HPDE6-E6E7 (cell line): ENCODE measurements at regions not wholly inside any gene's neighbourhood (a gene's known extent, or its start where the extent isn't known, plus 50 kb on each side); places are given as distances from the start of the nearest gene placed in this dataset.

Experiments used
- DNase-seq: peaks from one replicate; pipeline ENCODE4 v3.0.0; 2011; ENCODE audit warnings: missing footprints; ENCODE audit errors: extremely low spot score

DNA sequence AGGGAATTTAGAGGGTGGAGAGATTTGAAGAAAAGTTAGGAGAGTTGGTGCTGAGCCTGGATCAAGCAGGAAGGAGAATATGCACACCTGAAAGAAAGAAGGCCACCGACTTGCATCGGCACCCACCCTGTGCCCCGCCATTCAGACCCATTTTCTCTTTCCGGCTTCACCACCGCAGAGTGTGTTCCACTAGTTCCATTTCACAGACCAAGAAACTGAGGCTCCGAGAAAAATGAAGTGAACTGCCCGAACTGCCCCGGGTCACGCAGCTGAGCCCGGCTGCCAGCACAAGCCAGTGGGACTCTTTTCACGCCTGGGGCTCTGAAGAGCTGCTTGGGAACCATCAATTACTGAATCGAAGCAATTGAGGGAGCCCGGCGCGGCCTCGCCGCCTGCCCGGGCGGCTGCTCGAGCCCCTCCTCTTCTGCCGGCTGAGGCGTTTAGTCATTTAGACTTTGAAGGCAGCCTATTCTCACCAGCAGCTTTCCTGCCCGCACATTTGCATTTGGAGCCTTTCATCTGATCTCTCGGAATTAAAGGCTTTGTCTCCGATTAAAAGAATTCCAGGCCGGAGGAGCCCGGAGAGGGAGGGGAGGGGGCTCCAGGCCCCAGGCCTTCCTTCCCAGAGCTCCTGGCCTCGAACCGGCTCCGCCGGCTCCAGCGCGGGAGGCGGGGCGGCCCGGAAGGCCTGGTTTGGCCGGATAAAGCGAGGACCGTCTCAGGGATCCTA is 140.2 kb upstream of the PJA1 start:
- DNase-seq: no peak

DNA sequence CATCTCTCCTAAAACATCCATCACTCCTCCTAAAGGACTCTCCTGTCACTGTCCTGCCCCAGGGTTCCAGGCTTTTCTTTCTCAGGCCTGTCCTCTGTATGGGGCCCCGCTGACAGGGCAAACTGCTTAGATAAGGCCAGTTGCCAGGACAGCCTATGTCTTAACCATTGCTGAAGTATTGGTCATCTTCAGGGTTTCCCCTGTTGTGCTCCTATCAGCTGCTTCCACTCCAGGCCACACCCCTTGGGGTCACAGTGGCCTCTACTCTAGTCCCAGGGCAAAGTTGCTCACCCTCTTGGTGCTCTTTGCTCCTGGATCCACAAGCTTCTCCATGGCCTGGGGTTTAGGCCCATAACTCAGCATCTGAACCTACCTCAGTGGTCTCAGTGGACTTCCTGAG is 138.0 kb upstream of the PJA1 start:
- no peak for DNase-seq

DNA sequence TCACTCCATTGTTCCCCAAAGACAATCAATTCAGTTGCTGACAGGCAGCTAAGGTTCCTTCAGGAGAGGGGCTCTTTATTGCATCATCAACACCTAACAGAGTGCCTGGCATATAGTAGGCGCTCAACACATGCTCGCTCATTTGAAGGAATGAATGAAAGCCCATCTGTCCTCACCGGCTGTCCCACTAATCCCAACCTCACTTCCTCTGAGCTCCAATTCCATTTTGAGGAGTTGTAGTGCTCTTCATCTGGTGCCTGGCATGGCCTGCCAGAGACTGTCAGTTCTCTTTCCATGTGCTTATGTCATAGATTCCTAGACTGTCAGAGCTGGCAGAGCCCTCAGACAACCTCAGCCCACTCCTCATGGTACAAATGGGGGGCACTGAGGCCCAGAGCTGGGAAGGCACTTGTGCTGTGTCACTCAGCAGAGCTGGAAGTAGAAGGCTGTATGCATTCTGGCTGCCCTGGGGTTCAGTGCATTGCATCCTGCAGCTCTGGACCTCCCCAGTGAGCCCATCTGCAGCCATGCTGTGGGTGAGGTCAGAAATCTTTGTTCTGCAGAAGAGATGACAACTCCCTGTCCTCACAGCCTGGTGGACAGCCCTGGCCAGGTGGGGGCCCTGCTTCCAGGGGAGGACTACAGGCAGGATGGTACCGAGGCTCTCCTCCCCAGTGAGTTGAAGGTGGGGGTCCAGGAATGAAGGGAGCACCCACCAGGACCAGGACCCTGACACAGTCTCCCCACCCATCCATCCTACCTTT is 134.9 kb upstream of the PJA1 start:
- DNase-seq: no peak

DNA sequence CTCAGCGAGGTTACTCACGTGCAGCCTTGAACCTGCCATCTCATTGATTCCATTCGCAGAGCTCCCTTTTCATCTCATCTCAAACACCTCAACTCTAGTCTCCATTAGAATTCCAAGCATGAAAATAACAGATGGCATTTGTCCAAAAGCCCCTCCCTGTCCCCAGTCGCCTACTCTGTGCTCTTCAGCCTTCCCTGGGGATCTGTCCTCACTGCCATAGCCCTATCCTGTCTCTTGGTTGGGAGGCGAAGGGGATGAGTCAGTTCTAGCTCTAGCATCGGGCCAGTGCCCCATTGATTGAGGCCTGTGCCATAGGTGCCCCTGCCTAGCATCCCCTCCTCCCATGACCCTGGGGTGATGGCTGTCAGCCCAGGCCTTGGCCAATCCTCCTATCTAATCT is 134.0 kb upstream of the PJA1 start:
- DNase-seq: no peak

DNA sequence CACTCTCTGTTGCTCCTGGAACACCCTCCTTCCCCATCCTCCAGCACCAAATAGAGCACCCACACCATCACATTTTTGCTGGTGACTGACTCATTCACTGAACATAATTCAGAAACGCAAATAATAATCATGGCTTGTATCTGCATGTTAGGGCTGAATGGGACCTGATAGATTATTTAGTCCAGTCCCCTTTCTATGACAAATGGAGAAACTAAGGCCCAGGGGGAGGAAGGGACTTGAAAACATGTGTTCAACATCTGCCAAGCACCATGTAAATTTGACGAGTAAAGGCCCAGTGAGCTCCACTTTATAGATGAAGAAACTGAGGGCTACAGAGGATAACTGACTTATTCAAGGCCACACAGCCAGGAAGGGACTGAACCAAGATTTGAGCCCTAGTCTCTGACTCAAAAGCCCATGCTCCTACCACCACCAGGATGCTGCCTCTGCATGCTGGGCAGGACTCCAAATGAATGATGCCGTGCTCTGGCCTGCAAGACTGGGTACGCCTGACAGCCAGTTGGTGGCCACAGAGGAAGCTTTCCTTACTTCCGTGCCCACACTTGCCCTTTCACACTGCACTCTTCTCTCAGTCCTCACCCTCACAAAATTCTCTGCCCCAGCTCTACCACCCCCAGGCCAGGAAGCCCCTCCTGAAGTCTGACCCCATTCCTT is 133.3 kb upstream of the PJA1 start:
- DNase-seq: no peak

DNA sequence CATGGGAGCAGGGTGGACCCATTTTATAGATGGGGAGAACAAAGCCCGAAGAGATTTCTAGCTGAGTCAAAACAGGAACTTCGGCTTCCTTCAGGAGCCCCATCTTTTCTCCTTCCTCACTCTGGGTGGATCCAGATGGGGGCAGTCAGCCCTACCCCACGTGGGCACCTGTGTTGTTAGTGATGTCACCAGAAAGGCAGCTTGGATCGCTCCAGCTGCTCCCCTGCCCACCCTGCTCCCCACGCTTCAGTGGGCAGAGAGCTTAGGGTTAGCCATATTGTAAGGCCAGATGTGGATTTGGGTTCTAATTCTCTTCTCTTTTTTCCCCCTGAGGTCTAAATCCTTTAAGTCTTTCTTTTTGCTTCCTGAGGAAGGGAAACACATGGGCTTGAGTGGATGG is 132.3 kb upstream of the PJA1 start:
- DNase-seq: no peak

DNA sequence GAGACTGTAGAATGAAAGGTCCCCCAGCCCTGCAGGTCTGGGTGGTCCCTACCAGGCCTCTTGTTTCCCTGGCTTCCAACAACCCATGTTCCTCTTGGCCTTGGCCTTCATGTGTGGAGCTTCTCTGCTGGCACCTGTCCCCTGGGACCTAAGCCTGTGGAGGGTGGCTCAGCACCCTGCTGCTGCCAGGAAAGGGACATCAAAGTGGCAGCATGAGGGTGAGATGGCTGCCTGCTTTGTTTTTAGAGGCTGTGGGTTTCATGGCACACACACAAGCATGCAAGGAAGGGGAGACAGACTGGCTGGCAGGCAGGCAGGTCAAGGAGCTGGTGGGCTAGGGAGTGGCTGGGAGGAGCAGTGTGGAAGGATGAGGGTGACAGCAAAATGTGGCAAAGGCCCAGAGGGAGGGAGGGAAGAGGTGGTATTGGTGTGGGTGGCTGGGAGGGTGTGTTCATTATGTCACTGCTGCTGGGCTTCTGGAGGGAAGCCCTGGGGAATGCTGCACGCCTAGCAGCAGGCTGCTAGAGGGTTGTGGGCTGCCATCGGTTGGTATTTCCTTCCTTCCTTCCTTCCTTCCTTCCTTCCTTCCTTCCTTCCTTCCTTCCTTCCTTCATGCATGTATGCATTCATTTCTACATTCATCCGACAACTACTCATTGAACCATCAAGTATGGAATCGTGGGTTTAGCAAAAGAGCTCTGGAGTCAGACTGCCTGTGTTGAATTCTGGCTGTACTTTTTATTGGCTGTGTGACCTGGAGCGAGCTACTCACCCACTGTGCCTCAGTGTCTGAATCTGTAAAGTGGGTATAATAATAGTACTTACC is 128.7 kb upstream of the PJA1 start:
- no peak for DNase-seq

DNA sequence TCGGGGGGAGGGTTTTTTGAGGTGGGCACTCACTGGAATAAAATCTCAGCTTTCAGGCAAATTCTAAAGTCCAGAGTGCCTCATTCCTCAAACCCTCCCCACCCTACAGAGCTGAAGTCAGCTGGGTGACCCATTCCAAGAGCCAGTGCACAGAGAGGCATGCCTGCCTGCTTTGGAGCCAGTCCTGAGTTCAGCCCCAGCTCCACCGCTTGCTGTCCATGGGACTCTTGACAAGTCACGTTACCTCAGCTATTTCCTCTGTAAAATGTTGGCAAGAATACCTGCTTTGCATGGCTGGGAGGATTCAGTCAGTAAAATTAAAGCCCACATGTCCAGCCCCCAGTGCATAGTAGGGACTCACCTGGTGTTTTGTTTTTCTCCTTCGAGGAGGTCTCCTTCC is 125.9 kb upstream of the PJA1 start:
- DNase-seq: no peak

DNA sequence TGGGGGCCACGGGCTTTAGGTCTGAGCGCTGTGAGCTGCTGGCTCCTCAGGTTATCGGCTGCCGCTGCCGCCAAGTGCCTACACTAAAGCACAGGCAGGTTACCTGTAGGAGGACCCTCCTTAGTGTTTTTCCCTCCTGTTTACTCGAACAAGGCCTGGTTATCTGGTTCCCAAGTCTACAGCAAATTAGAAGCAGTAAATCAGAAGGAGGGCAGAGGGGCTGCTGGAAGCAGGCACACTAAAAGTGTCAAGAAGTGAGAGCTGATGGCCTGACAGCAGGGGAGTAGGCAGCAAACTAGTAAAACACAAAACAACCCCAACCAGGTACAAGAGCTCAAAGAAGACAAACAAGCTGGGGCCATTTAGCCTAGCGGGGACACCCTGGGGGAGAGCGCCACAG is 125.0 kb upstream of the PJA1 start:
- no peak for DNase-seq

DNA sequence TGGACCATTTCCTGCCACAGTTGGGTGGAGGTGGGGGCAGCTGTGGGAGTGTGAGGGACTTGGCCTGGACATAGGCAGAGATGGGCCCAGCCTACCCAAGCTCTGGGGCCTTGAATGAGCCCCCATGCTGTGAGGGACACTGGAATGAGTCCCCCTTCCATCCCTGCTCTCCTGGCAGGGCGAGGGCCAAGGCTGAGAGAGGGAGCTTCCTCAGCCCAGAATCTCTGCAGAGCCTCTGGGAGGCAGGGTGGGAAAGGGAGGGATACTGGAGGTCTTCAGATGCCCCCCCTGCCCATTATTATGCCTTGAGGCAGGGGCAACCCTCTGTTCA is 124.5 kb upstream of the PJA1 start:
- DNase-seq: no peak

DNA sequence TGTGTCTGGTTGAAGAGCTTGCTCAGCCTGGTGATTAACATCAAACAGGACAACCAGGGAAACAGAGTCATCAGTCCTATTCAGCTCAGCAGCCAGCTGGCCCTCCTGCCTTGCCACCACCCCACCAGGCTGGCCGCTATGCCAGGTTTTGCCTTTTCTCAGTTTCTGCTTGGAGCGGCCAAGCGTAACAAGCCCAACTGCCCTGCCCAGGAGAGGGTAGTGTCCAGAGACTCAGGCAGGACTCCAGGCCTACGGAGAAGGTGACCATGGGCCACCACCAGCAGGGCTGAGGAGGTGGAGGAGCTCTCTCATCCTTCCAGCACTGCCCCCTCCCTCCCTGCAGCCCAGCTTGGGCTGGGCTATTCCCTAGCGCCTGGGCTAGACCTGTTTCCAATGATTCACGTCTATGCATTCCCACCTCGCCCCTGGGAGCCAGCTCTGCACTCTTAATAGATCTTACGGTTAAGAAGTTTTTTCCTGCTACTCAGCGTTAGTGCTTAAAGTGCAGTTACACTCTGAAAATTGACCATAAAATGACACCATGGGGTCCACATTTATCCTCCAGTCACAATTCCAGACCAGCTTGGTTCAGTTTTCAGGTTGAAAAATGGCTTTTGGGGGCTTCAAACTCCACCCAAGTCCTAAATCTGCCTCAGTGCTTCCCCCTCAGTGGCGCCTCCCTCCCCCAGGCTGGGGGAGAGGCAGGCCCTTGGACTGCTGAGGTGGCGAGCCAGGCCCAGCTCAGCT is 124.0 kb upstream of the PJA1 start:
- no peak for DNase-seq

DNA sequence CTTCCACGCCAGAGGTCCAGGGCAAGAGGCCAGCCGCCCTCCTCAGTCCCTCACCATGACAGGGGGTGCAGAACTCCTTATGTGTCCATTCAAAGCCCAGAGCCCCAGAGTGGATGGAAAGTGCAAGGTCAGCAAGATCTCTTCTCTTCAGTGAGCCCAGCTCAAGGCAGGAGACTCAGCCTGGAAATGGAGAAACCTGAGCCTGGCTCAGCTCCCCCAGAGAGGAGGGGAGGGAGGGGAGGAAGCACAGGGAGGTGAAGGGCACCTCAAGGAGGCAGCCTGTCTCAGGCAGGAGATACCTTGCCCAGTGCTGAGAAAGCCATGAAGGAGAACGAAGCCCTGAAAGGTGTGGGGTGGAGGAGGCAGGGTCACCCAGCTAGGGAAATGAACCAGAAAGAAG is 121.8 kb upstream of the PJA1 start:
- no peak for DNase-seq

DNA sequence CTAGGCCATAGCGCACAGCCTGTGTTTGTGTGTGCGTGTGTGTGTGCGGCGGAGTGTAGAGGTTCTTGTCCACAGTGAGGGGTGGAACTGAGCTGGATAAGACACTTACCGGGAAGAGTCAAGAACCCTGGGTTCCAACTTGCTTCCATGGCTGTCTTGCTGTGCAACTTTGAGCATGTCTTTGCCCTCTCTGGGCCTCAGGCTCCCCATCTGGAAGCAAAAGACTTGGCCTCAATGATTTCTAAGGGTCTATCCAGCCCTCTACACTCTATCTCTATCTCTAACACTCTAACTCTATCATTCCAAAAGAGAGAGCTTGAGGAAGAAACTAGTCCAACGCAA is 121.3 kb upstream of the PJA1 start:
- DNase-seq: no peak

DNA sequence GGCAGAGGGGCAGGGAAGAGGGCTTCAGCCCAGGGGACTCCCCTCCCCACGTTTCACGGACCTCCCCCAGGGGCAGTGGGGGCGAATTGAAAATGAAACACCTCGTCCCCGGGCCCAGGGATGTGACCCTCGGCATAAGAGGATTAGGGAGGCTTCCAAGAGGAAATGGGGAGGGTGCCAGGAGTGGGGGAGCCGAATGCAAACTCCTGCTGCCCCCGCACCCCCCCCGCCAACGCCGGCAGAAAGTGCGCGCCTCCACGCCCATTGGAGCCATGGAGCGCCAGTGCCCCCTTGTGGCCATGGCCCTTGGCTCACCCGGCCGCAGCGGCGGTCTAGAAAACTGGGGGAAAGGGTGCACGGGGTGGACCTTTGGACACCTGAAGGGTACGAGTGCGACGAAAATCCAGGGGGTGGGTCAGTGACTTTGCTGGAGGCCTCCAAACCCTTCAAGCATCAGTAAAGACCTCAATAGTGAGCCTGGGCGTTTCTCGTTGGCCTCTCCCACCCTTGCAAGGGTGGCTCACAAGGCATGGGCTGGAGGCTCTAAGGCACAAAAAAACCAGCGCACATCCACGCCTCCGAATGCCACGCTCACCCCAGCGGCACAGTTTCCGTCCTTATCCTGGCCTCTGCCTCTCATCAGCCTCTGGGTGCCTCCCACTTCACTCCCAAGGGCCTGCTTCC is 120.8 kb upstream of the PJA1 start:
- DNase-seq: peak; percentile 41

DNA sequence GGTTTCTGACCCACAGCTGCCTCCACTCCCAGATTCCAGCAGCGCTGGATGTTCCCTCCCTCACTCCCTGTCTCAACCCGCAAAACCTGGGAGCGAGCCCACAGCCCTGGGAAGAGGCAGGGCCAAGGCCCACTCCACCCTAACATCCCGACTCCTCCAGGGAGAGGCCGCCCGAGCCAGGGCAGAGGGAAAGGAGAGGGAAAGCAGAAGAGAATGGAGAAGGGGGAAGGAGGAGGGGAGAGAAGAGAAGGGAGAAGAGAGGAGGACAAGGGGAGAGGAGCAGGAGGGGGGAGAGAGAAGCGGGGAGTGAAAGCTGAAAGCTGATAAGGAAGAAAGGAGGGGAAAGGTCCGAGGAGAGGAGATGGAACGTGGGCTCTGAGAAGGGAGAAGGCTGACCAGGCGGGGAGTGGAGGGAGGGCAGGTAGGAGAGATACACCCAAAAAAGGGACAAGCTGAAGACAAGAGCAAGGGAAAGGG is 120.2 kb upstream of the PJA1 start:
- no peak for DNase-seq

DNA sequence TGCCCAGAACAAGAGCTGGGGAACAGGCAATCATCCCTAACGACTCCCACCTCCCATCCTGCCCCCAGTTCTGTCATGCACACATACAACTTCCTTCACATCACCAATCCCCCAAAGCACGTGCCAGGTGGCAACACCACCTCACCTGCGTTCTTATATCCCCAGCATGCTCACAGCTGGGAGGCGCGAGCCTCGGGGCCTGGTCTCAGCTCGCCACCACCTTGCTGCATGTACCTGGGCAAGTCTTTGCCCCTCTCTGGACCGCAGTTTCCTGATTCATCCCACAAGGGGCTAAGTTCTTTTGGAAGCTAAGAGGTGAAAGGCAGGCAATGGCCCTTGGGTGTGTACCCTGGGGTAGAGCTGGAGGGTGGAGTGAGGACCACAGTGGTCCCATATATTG is 119.2 kb upstream of the PJA1 start:
- no peak for DNase-seq

DNA sequence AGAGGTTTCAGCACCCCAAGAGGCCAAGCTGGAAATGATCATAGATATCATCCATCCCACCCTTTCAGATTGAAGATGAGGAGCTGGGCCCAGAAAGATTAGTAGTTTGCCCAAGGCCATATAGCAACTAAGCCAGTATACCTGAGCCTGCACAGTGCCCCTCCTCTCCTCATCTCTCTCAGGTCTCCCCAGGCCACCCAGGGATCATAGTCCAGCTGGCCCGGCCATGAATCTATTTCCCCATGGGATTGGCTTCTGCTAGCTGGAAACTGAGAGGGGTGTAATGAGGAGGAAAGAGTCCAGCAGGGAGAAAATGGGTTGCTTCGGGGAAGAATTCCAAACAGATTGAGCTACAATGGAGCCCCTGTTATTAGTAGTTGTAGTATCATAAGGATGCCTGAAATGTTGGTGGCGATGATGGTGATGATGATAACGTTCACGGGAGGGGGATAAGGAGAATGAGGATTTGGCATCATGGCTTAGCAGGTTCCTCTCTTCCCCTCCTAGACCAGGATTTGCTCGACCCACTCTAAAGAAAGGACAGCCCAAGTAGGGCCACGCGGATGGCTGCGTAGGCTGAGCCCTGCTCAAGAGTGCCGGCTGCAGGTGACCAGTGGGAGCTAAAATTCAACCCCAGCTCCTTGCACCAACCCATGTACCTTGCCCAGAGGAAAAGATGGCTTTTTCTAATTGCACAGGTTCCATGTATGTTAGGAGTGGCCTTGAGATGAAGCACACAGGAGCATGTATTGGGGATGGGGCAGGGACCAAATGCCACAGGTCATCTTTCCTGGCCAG is 117.8 kb upstream of the PJA1 start:
- DNase-seq: no peak

DNA sequence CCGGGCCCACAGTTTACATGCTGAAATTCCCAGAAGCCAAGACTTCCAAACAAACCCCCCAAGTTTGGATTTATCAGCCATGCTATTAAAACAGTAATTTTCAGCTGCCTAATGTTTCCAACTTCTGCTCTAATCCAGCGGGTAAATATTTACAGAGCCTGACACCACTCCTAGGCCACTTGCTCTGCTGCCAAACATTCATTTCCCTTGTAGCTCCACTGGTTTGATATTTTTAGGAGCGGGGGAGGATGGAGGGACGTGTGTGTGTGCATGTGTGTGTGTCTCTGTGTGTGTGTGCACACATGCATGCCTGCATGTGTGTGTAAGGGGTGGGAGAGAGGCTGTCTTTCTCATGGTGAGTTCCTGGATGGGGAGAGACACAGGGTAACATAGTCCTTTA is 115.7 kb upstream of the PJA1 start:
- DNase-seq: no peak

DNA sequence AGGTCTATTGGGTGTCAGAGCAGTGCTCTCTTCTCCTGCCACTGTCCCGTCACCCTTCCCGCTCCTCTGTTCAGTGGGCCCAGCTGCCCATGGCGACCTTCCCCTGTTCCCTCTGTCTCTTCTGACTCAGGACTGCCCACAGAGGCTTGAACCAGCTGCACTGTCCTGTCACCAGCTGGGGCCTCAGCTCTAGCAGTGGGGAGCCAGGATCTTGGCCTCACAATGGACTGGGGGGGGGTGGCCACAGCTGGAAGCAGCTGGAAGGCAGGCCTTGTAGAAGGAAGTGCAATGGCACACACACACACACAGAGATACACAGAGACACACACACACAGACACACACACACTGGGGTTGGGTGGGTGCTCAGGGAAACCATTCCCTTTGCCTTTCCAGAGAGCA is 114.0 kb upstream of the PJA1 start:
- DNase-seq: no peak

DNA sequence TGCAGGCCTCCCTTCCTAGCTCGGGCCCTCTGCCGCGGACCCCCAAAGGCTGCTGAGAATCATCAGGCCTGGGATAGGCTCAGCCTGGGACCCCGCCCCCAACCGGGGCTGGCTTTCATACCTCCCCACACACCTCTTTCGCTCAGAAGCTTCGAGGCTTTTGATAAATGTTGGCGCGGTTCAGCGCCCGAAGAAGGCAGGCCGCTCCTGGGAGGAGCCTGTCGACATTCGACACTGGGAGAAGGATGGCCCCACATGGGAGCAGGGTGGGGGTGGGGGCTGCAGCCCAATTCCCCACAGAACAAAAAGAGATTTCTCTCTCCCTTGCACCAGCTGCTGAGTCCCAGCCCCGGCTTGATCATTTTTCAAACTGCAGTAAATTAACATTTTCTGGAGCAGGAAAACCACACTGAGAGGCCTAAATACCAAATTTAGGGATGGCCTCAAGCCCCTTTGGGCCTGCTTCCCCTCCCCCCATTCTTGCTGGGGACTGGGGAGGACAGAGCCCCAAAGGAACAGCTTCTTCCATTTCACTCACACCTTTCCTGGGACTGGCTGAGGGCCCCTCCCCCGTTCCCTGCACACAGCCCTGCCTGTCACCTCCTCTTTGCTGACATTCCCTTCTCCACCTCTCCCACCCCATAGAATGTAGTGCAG is 112.9 kb upstream of the PJA1 start:
- DNase-seq: no peak
